Endodermal cell (in vitro differentiated cells): ENCODE measurements at regions not wholly inside any gene's neighbourhood (a gene's known extent, or its start where the extent isn't known, plus 50 kb on each side); places are given as distances from the start of the nearest gene placed in this dataset.
"Not testable (repeated sequence)": the region's sequence is repeated elsewhere in the genome, so short reads cannot be mapped to it uniquely, and the experiment has no call there.

ENCODE experiments used
- DNase-seq: peaks from one replicate; pipeline ENCODE4 v3.0.0-alpha.2; 2017
- H3K27ac ChIP-seq: 2 replicates; pipeline ENCODE4 v1.5.1; 2013; ENCODE audit warnings: mild to moderate bottlenecking, low read depth, low read length, moderate library complexity
- H3K27me3 ChIP-seq: 2 replicates; pipeline ENCODE4 v1.6.1; 2013; ENCODE audit warnings: mild to moderate bottlenecking, low read length, moderate library complexity; ENCODE audit not compliant: insufficient read depth, control insufficient read depth, poor library complexity, severe bottlenecking
- H3K36me3 ChIP-seq: 2 replicates; pipeline ENCODE4 v1.7.0; 2013; ENCODE audit warnings: mild to moderate bottlenecking, low read length, moderate library complexity; ENCODE audit not compliant: control insufficient read depth, insufficient read depth
- H3K4me1 ChIP-seq: one replicate; pipeline ENCODE4 v1.7.0; 2013; ENCODE audit warnings: low read length; ENCODE audit not compliant: control insufficient read depth, insufficient read depth
- H3K4me3 ChIP-seq: 2 replicates; pipeline ENCODE4 v1.5.1; 2013; ENCODE audit warnings: mild to moderate bottlenecking, low read length, moderate library complexity
- H3K9ac ChIP-seq: 2 replicates; pipeline ENCODE4 v1.6.1; 2013; ENCODE audit warnings: mild to moderate bottlenecking, low read length, moderate library complexity; ENCODE audit not compliant: poor library complexity, severe bottlenecking; ENCODE audit errors: extremely low read depth
- H3K9me3 ChIP-seq: 2 replicates; pipeline ENCODE4 v1.6.1; 2013; ENCODE audit warnings: mild to moderate bottlenecking, low read length, moderate library complexity; ENCODE audit not compliant: control insufficient read depth
- H3K27ac Mint-ChIP-seq: 2 replicates; pipeline ENCODE4 v1.8.0; 2020; ENCODE audit warnings: mixed read lengths
- H3K27me3 Mint-ChIP-seq: 2 replicates; pipeline ENCODE4 v1.8.0; 2021; ENCODE audit warnings: mild to moderate bottlenecking, mixed read lengths; ENCODE audit not compliant: insufficient read depth
- H3K36me3 Mint-ChIP-seq: 2 replicates; pipeline ENCODE4 v1.8.0; 2020; ENCODE audit warnings: low read depth, mixed read lengths
- H3K4me1 Mint-ChIP-seq: 2 replicates; pipeline ENCODE4 v1.8.0; 2020; ENCODE audit warnings: mixed read lengths
- H3K4me3 Mint-ChIP-seq: 2 replicates; pipeline ENCODE4 v1.8.0; 2020; ENCODE audit warnings: mild to moderate bottlenecking, moderate library complexity, mixed read lengths
- H3K9me3 Mint-ChIP-seq: 2 replicates; pipeline ENCODE4 v1.8.0; 2020; ENCODE audit warnings: mild to moderate bottlenecking, mixed read lengths
- WGBS, 2 experiments: methylation state at CpG; one replicate each; pipeline versions ENCODE4 v1.1.5 to v1.1.7; 2013; ENCODE audit warnings: missing lambda C conversion rate in 2 of 2, mixed read lengths in 1 of 2; ENCODE audit not compliant: insufficient coverage in 1 of 2, insufficient read length in 1 of 2; 5-methylcytosine and 5-hydroxymethylcytosine counted together
- TF ChIP-seq, protein P1 (sequence below): fragments of 200-600 bp; sonication (generic); conservative IDR thresholded peaks from 2 replicates; pipeline ENCODE4 v1.5.0; 2021; ENCODE audit warnings: antibody characterized with exemption, mild to moderate bottlenecking

DNA sequence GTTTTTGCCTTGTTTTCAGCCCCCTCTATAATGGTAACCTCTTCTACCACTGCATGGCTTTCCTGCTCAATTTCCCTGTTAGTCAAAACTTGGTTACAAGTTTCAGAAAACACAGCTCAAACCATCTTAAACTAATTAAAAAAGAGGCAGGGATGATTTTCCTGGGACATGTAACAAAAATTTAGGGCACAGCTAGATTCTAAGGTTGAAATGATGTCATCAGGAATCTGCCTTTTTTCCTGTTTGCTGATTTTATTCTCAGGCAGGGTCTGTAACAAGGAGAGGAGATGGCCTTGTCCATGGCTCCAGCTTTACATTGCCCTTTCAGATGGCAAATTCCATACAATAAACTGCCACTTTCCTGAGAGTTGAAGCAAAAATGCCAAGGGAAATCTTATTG is 157.9 kb upstream of the CREB1 start:
- Histone ChIP-seq H3K4me3 (no peak overlapping the region), H3K9ac (no peak overlapping the region), H3K4me1 (no peaks in the 10 kb centered on the region), H3K27ac (no peak overlapping the region), H3K36me3 (no peaks in the 10 kb centered on the region), H3K27me3 (no peaks in the 10 kb centered on the region), H3K9me3 (no peaks in the 10 kb centered on the region)
- Mint-ChIP-seq H3K36me3 (no peaks in the 10 kb centered on the region), H3K4me1 (peaks cover 14% of the 10 kb centered on the region), H3K4me3 (no peak overlapping the region), H3K9me3 (peaks cover under 1% of the 10 kb centered on the region), H3K27me3 (no peaks in the 10 kb centered on the region), H3K27ac (no peak overlapping the region)
- TF ChIP-seq, protein P1, sequence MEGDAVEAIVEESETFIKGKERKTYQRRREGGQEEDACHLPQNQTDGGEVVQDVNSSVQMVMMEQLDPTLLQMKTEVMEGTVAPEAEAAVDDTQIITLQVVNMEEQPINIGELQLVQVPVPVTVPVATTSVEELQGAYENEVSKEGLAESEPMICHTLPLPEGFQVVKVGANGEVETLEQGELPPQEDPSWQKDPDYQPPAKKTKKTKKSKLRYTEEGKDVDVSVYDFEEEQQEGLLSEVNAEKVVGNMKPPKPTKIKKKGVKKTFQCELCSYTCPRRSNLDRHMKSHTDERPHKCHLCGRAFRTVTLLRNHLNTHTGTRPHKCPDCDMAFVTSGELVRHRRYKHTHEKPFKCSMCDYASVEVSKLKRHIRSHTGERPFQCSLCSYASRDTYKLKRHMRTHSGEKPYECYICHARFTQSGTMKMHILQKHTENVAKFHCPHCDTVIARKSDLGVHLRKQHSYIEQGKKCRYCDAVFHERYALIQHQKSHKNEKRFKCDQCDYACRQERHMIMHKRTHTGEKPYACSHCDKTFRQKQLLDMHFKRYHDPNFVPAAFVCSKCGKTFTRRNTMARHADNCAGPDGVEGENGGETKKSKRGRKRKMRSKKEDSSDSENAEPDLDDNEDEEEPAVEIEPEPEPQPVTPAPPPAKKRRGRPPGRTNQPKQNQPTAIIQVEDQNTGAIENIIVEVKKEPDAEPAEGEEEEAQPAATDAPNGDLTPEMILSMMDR: no peak
- DNase-seq: no peak

DNA sequence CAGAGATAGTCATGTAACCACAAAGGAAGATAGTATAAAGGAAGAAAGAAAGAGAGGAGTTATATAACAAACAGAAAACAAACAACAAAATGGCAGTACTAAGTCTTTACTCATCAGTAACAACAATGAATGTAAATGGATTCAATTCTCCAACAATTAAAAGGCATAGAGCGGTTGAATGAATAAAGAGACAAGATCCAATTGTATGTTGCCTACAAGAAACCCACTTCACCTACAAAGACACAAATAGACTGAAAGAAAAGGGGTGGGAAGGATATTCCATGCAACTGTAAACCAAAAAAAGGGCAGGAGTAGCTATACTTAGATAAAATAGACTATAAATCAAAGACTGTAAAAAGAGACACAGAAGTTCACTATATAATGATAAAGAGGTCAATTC is 157.3 kb upstream of the CREB1 start:
- no peak overlapping the region for H3K9ac ChIP-seq
- no peak for DNase-seq
- Mint-ChIP-seq H3K4me1 (peaks cover 14% of the 10 kb centered on the region), H3K36me3 (no peaks in the 10 kb centered on the region), H3K27ac (no peak overlapping the region), H3K4me3 (no peak overlapping the region), H3K27me3 (no peaks in the 10 kb centered on the region), H3K9me3 (peaks cover 4% of the 10 kb centered on the region)
- TF ChIP-seq, protein P1: no peak
- no peak overlapping the region for H3K27ac ChIP-seq
- H3K4me3 ChIP-seq: no peak overlapping the region
- WGBS, 2 experiments: no CpG with 5 or more reads among the region's 1 CpG
- H3K4me1 ChIP-seq: no peaks in the 10 kb centered on the region
- H3K27me3 ChIP-seq: no peaks in the 10 kb centered on the region
- H3K9me3 ChIP-seq: no peaks in the 10 kb centered on the region
- H3K36me3 ChIP-seq: no peaks in the 10 kb centered on the region

DNA sequence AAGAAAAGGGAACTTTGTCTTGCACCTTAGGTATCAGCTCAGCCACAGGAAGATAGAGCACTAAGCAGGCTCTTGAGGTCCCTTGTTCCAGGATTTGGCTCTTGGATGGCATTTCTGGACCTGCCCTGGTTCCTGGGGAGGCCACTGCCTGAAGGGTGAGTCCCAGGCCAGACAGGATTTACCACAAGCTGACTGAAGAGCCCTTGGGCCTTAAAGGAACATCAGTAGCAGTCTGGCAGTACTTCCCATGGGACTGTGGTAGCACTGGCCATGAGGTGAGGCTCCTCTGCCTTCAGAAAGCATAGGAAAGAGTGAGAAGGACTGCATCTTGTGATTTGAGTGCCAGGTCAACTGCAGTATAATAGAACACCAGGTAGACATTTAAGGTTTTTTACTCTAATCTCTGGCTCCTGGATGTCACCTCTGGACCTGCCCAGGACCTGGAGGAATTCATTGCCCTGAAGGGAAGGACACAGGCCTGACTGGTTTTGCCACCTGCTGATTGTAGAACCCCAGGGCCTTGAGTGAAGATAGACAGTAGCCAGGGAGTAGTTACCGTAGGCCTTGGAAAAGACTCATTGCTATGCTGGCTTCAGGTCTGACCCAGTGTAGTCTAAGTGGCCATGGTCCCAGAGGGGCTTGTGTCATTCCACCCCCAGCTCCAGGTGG is 154.4 kb upstream of the CREB1 start:
- Mint-ChIP-seq H3K27ac (no peak overlapping the region), H3K4me1 (peaks cover 5% of the 10 kb centered on the region), H3K4me3 (no peak overlapping the region), H3K36me3 (no peaks in the 10 kb centered on the region), H3K27me3 (peaks cover 2% of the 10 kb centered on the region), H3K9me3 (peaks cover 24% of the 10 kb centered on the region)
- TF ChIP-seq, protein P1: no peak
- H3K27me3 ChIP-seq: no peaks in the 10 kb centered on the region
- no peaks in the 10 kb centered on the region for H3K36me3 ChIP-seq
- no peak overlapping the region for H3K9ac ChIP-seq
- no peak overlapping the region for H3K4me3 ChIP-seq
- no peak overlapping the region for H3K27ac ChIP-seq
- DNase-seq: no peak
- H3K9me3 ChIP-seq: peaks cover 5% of the 10 kb centered on the region
- H3K4me1 ChIP-seq: no peaks in the 10 kb centered on the region
- 98% methylated on average over 1 of the region's 1 CpG; no CpG with 5 or more reads in 1 of the 2 experiments for WGBS, 2 experiments

DNA sequence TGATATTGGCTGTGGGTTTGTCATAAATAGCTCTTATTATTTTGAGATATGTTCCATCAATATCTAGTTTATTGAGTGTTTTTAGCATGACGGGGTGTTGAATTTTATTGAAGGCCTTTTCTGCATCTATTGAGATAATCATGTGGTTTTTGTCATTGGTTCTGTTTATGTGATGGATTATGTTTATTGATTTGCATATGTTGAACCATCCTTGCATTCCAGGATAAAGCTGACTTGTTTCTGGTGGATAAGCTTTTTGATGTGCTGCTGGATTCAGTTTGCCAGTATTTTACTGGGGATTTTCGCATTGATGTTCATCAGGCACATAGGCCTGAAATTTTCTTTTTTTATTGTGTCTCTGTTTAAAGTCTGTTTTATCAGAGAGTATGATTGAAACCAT is 151.1 kb upstream of the CREB1 start:
- not testable (repeated sequence) for H3K9ac ChIP-seq, H3K27me3 ChIP-seq, H3K27me3 Mint-ChIP-seq, H3K36me3 Mint-ChIP-seq, H3K4me3 Mint-ChIP-seq, DNase-seq, H3K27ac ChIP-seq, H3K4me1 ChIP-seq, H3K4me1 Mint-ChIP-seq, H3K4me3 ChIP-seq, H3K36me3 ChIP-seq, H3K27ac Mint-ChIP-seq
- peaks cover 49% of the 10 kb centered on the region for H3K9me3 Mint-ChIP-seq
- 91% methylated on average over 2 of the region's 2 CpGs; no CpG with 5 or more reads in 1 of the 2 experiments for WGBS, 2 experiments
- H3K9me3 ChIP-seq: peaks cover 15% of the 10 kb centered on the region
